ENCODE measurements at regions not wholly inside any gene's neighbourhood (a gene's known extent, or its start where the extent isn't known, plus 50 kb on each side); places are given as distances from the start of the nearest gene placed in this dataset.

- H3K9me3 ChIP-seq, result no peaks in the 10 kb centered on the region
- TF ChIP-seq CTCF (IDR thresholded peaks at IDR 0.05; ENCODE audit: low read depth, low read length), result no peak
- H3K27me3 ChIP-seq, result no peaks in the 10 kb centered on the region
- no peak overlapping the region for H3K4me3 ChIP-seq (ENCODE audit: low read depth, low read length)
- DNase-seq, result no peak
- H3K4me1 ChIP-seq, result no peaks in the 10 kb centered on the region
- H3K36me3 ChIP-seq, result no peaks in the 10 kb centered on the region
Measured at GRCh38 chr1:30451532-30452125, 271.8 kb downstream of the MATN1 start.

DNA sequence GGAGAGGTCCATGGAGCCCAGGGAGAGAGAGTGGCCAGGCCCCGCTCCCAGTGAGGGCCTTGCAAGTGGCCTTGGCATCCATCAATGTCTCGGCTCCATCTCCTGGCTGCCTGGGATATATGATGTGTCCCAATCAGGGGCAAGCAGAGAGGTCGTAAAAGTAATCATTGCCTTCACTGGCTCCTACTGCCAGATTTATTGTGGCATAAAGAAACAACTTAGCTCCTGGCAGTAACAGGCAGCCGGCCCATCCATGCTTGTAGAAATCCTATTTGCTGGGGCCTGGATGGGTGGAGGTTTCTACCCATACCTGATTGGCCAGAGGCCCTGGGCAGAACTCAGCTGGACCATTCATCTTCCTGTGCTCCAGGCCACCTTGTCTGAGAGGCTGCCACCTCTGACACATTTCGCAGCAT lies 272.6 kb downstream of the MATN1 start:
- Histone ChIP-seq H3K4me3 (ENCODE audit: low read depth, low read length) (no peak overlapping the region), H3K4me1 (no peaks in the 10 kb centered on the region), H3K27me3 (no peaks in the 10 kb centered on the region), H3K9me3 (no peaks in the 10 kb centered on the region), H3K36me3 (no peaks in the 10 kb centered on the region)
- TF ChIP-seq CTCF (IDR thresholded peaks at IDR 0.05; ENCODE audit: low read depth, low read length), result no peak
- DNase-seq, result no peak

DNA sequence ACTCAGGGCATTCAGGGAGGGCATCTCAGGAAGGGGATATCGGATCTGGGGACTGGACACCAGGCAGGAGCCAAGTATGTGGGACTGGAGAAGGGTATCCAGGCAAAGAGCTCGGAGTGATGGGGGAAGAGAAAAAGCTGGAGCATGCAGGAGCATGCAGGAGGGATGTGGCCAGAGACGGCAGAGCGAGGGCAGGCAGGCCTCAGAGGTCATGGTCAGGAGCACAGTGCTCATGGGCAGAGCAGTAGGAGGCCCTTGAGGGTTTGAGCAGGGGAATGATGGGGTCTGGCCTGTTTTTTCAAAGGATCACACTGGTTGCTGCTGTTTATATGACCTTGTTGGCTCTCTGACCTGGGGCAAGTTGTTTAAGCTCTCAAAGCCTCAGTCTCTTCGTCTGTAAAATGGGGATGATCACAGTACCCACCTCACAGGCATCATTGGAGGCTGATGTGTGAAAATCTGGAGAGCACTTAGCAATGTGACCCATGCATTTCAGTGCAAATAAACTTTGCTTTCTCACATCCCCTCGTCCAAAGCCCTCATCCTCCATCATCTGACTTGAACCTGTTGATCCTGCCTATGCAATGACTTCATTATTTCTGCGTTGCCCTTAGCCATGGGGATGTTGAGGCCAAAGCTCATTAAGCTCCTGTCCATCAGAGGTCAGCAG lies 273.1 kb downstream of the MATN1 start:
- TF ChIP-seq CTCF (IDR thresholded peaks at IDR 0.05; ENCODE audit: low read depth, low read length), result no peak
- no peaks in the 10 kb centered on the region for H3K4me1 ChIP-seq
- no peaks in the 10 kb centered on the region for H3K9me3 ChIP-seq
- no peak overlapping the region for H3K4me3 ChIP-seq (ENCODE audit: low read depth, low read length)
- no peaks in the 10 kb centered on the region for H3K36me3 ChIP-seq
- no peak for DNase-seq
- no peaks in the 10 kb centered on the region for H3K27me3 ChIP-seq

DNA sequence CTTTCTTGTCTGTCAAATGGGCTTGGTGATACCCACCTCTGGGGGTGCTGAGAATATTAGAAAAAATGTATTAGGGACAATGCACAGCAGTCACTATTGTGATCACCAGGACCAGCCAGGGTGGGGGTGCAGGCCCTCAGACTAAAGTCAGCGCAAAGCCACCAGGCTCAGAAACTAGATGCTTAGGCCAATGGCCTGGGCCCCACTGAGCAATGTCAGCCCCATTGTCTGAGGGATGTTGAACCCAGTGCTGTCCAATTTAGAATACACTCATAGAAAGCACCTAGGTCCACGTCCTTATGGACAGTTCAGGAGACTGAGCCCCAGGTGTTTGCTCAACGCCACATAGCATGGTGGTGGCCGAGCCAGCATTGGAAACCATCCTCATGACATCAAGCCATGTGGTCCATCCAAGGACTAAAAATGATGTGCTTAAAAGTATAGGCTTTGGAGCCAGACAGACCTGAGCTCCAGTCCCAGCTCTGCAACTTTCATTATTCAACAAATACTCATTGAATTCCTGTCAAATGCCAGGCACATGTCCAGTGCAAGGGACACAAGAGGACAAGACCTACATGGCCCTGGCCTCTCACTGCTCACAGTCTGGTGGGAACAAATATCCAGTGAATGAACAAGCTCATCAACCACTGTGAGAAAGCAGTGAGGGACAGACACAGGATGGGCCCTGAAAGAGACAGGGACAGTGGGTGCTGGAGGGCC lies 273.8 kb downstream of the MATN1 start:
- TF ChIP-seq CTCF (IDR thresholded peaks at IDR 0.05; ENCODE audit: low read depth, low read length), result no peak
- Histone ChIP-seq H3K9me3 (no peaks in the 10 kb centered on the region), H3K4me1 (no peaks in the 10 kb centered on the region), H3K4me3 (ENCODE audit: low read depth, low read length) (no peak overlapping the region), H3K36me3 (no peaks in the 10 kb centered on the region), H3K27me3 (no peaks in the 10 kb centered on the region)
- no peak for DNase-seq

DNA sequence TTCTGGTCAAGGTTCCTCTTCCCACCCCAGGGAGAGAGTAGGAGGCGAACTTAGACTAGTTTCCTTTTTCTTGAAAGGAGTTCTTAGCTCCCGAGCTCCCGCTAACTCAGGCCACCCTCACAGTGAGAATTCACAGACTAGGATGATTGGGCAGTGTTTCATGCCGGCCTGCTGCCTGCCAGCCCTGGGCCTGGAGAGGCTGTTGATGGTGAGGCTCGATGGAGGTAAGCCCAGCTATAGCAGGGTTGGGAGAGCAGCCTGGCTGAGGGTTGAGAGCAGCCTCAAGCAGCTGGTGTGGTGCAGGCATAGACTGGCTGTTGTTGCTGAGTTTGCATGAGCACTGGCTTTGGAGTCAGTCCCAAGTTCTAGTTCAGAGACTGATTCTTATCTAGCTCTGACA lies 274.4 kb downstream of the MATN1 start:
- no peaks in the 10 kb centered on the region for H3K27me3 ChIP-seq
- DNase-seq, result no peak
- TF ChIP-seq CTCF (IDR thresholded peaks at IDR 0.05; ENCODE audit: low read depth, low read length), result no peak
- no peaks in the 10 kb centered on the region for H3K4me1 ChIP-seq
- H3K9me3 ChIP-seq, result no peaks in the 10 kb centered on the region
- H3K4me3 ChIP-seq (ENCODE audit: low read depth, low read length), result no peak overlapping the region
- H3K36me3 ChIP-seq, result no peaks in the 10 kb centered on the region

- TF ChIP-seq CTCF (IDR thresholded peaks at IDR 0.05; ENCODE audit: low read depth, low read length), result no peak
- no peak for DNase-seq
- no peaks in the 10 kb centered on the region for H3K9me3 ChIP-seq
Measured at GRCh38 chr1:30447701-30448100, 275.7 kb downstream of the MATN1 start.

More at GRCh38 chr1:30447701-30448100, 275.7 kb downstream of the MATN1 start:
- Histone ChIP-seq H3K27me3 (no peaks in the 10 kb centered on the region), H3K4me1 (no peaks in the 10 kb centered on the region), H3K4me3 (ENCODE audit: low read depth, low read length) (no peak overlapping the region), H3K36me3 (no peaks in the 10 kb centered on the region)
